DOHH2 (cell line): ENCODE measurements at regions not wholly inside any gene's neighbourhood (a gene's known extent, or its start where the extent isn't known, plus 50 kb on each side); places are given as distances from the start of the nearest gene placed in this dataset.

Source experiments
- H3F3A ChIP-seq: fragments of 200-600 bp; sonication (generic), shearing (Covaris generic); 2 replicates; pipeline ENCODE4 v1.6.0; 2016; ENCODE audit warnings: antibody characterized with exemption, mild to moderate bottlenecking; ENCODE audit not compliant: control insufficient read depth, insufficient read depth
- H3K27ac ChIP-seq: fragments of 200-600 bp; sonication (generic); 2 replicates; pipeline ENCODE4 v1.5.1; 2014; ENCODE audit warnings: low read depth, mild to moderate bottlenecking, low read length, moderate library complexity
- H3K27me3 ChIP-seq: fragments of 200-600 bp; sonication (generic); 2 replicates; pipeline ENCODE4 v1.6.1; 2014; ENCODE audit warnings: mild to moderate bottlenecking, low read length, mixed read lengths; ENCODE audit not compliant: control insufficient read depth
- H3K36me3 ChIP-seq: fragments of 200-600 bp; sonication (generic); 2 replicates; pipeline ENCODE4 v1.6.1; 2014; ENCODE audit warnings: mild to moderate bottlenecking, low read length, moderate library complexity, mixed read lengths; ENCODE audit not compliant: control insufficient read depth
- H3K4me1 ChIP-seq: fragments of 200-600 bp; sonication (generic); 2 replicates; pipeline ENCODE4 v1.6.1; 2014; ENCODE audit warnings: mild to moderate bottlenecking, low read length, mixed read lengths; ENCODE audit not compliant: control insufficient read depth
- H3K4me2 ChIP-seq: fragments of 200-600 bp; sonication (generic); 2 replicates; pipeline ENCODE4 v1.6.0; 2014; ENCODE audit warnings: mild to moderate bottlenecking, low read length, moderate library complexity
- H3K4me3 ChIP-seq: fragments of 200-600 bp; sonication (generic); 2 replicates; pipeline ENCODE4 v1.5.1; 2014; ENCODE audit warnings: mild to moderate bottlenecking, low read length, mixed read lengths
- H3K79me2 ChIP-seq: fragments of 200-600 bp; sonication (generic); 2 replicates; pipeline ENCODE4 v1.6.1; 2014; ENCODE audit warnings: mild to moderate bottlenecking, low read length, mixed read lengths; ENCODE audit not compliant: control insufficient read depth
- H3K9me2 ChIP-seq: fragments of 200-600 bp; sonication (generic); replicated peaks from 2 replicates; pipeline ENCODE4 v1.6.1; 2014; ENCODE audit warnings: mild to moderate bottlenecking, low read length, mixed read lengths; ENCODE audit not compliant: control insufficient read depth
- H3K9me3 ChIP-seq: fragments of 200-600 bp; sonication (generic); 2 replicates; pipeline ENCODE4 v1.6.1; 2014; ENCODE audit warnings: antibody characterized with exemption, low read length, mixed read lengths; ENCODE audit not compliant: control insufficient read depth, insufficient read depth
- H4K20me1 ChIP-seq: fragments of 200-600 bp; sonication (generic); 2 replicates; pipeline ENCODE4 v1.6.0; 2014; ENCODE audit warnings: low read depth, mild to moderate bottlenecking, antibody characterized with exemption, low read length, moderate library complexity; ENCODE audit not compliant: control insufficient read depth, insufficient read depth
- CTCF ChIP-seq: fragments of 200-600 bp; sonication (generic); IDR thresholded peaks from one replicate; pipeline ENCODE4 v1.5.1; 2014; ENCODE audit warnings: antibody characterized with exemption, mild to moderate bottlenecking, low read depth, low read length; ENCODE audit not compliant: poor library complexity, severe bottlenecking
- EZH2phosphoT487 ChIP-seq: fragments of 200-600 bp; sonication (generic); IDR thresholded peaks from 2 replicates; pipeline ENCODE4 v1.6.1; 2017; ENCODE audit warnings: borderline replicate concordance, mild to moderate bottlenecking, antibody characterized with exemption, low read length, moderate library complexity, mixed read lengths

GRCh38 chr10:111493024-111493625 is 416.3 kb downstream of the ADRA2A start:
- H3K9me3 ChIP-seq = peaks cover 12% of the 10 kb centered on the region; the same call in 1 of the 2 replicates
- H4K20me1 ChIP-seq = no peaks in the 10 kb centered on the region
- H3K9me2 ChIP-seq = no peaks in the 10 kb centered on the region
- no peaks in the 10 kb centered on the region for H3F3A ChIP-seq
- no peak overlapping the region for H3K4me2 ChIP-seq
- TF ChIP-seq CTCF (no peak), EZH2phosphoT487 (no peak)
- no peaks in the 10 kb centered on the region for H3K36me3 ChIP-seq
- no peak overlapping the region for H3K27ac ChIP-seq
- H3K4me1 ChIP-seq = no peaks in the 10 kb centered on the region
- no peaks in the 10 kb centered on the region for H3K27me3 ChIP-seq
- no peak overlapping the region for H3K4me3 ChIP-seq
- H3K79me2 ChIP-seq = no peaks in the 10 kb centered on the region

- Histone ChIP-seq H3K79me2 (no peaks in the 10 kb centered on the region), H3F3A (no peaks in the 10 kb centered on the region)
Observed at GRCh38 chr10:111498560-111498959, 421.7 kb downstream of the ADRA2A start.

GRCh38 chr10:111504376-111504775 is 427.5 kb downstream of the ADRA2A start:
- no peak overlapping the region for H3K4me3 ChIP-seq
- TF ChIP-seq EZH2phosphoT487 (no peak), CTCF (no peak)
- no peaks in the 10 kb centered on the region for H3K27me3 ChIP-seq
- no peaks in the 10 kb centered on the region for H3K9me2 ChIP-seq
- H3K36me3 ChIP-seq = no peaks in the 10 kb centered on the region
- H3K79me2 ChIP-seq = no peaks in the 10 kb centered on the region
- no peak overlapping the region for H3K4me2 ChIP-seq
- H3F3A ChIP-seq = no peaks in the 10 kb centered on the region
- H3K9me3 ChIP-seq = no peaks in the 10 kb centered on the region
- no peaks in the 10 kb centered on the region for H3K4me1 ChIP-seq
- no peak overlapping the region for H3K27ac ChIP-seq
- no peaks in the 10 kb centered on the region for H4K20me1 ChIP-seq

More at GRCh38 chr10:111498560-111498959, 421.7 kb downstream of the ADRA2A start:
- Histone ChIP-seq H3K4me3 (no peak overlapping the region), H3K9me3 (no peaks in the 10 kb centered on the region), H3K9me2 (no peaks in the 10 kb centered on the region), H3K4me2 (no peak overlapping the region), H3K27me3 (no peaks in the 10 kb centered on the region), H3K36me3 (no peaks in the 10 kb centered on the region), H4K20me1 (no peaks in the 10 kb centered on the region), H3K27ac (no peak overlapping the region), H3K4me1 (no peaks in the 10 kb centered on the region)
- TF ChIP-seq EZH2phosphoT487 (no peak), CTCF (no peak)
